ENCODE measurements at regions not wholly inside any gene's neighbourhood (a gene's known extent, or its start where the extent isn't known, plus 50 kb on each side); places are given as distances from the start of the nearest gene placed in this dataset.
A peak's percentile ranks its signal among the peaks of the same experiment; 100 is the strongest.
"Not testable (repeated sequence)": the region's sequence is repeated elsewhere in the genome, so short reads cannot be mapped to it uniquely, and the experiment has no call there.

DNA sequence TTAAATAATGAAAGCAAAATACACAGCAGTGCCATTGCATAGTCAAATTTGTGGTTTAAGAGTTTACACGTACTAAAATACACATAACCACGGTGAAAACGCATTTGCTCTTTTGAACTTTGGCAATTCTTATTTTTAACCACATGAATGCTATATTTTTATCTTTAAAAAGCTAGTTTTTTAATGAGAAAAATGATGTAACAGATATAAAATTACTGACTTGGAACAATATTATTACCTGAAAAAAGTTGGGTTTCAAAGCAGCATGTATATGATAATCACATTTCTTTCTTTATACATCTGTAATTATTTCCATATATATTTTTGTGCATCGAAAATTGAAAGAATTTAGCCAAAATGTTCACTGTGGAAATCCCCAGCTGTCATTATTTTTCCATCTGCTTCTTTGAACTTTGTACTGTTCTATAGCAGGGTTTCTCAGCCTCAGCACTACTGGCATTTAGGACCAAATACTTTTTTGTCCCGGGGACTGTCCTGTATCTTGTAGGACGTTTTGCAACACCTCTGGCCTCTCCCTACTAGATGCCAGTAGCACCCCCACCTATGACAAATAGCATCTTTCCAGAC lies 75.9 kb upstream of the CAB39 start:
- ATAC-seq (no peak), DNase-seq (no peak)
- intact Hi-C loops (cut with DNase I): no loop called here

DNA sequence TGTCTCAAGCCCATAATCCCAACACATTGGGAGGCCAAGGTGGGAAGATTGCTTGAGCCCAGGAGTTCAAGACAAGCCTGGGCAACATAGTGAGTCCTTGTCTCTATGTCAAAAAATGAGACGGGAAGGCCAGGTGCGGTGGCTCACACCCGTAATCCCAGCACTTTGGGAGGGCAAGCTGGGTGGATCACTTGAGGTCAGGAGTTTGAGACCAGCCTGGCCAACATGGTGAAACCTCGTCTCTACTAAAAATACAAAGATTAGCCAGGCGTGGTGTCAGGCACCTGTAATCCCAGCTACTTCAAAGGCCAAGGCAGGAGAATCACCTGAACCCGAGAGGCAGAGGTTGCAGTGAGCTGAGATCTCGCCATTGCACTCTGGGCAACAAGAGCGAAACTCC lies 75.2 kb upstream of the CAB39 start:
- intact Hi-C loops (cut with DNase I); DNase-seq; ATAC-seq: not testable (repeated sequence)

DNA sequence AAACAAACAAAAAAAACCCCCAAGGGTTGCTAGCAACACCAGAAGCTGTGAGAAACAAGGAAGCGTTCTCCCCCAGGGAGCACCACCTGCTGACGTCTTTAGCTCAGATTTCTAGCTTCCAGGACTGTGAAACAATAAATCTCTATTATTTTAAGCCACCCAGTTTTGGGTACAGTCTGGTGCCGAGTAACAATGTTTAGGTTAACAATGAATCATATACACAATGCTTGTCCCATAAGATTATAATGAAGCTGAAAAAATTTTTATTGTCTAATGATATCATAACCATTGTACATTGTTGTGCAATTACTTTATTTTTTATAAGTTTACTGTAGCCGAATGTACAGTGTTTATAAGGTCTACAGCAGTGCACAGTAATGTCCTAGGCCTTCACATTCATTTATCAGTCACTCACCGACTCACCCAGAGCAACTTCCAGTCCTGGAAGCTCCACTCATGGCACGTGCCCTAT lies 72.1 kb upstream of the CAB39 start:
- ATAC-seq: no peak
- no peak for DNase-seq
- intact Hi-C loops (cut with DNase I): no loop called here

DNA sequence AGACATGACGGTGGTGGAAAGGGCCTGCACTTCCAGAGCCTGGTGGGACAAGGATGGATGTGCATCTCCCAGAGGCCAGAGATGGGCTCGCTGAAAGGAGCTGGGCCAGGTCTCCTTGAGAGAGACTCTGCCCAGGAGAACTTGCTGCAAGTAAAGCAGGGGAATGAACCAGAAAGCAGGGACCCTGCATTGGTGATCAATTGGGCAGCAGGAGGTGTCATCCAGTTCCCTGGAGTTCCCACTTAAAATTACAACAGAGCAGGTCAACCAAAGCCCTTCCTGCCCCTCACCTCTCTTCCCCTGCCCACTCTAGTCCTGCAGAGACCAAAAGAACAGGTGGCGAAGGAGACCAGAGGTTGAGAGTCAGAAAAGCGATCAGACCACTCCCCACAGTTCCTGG lies 69.7 kb upstream of the CAB39 start:
- intact Hi-C loops (cut with DNase I): no loop called here
- DNase-seq (no peak), ATAC-seq (no peak)

DNA sequence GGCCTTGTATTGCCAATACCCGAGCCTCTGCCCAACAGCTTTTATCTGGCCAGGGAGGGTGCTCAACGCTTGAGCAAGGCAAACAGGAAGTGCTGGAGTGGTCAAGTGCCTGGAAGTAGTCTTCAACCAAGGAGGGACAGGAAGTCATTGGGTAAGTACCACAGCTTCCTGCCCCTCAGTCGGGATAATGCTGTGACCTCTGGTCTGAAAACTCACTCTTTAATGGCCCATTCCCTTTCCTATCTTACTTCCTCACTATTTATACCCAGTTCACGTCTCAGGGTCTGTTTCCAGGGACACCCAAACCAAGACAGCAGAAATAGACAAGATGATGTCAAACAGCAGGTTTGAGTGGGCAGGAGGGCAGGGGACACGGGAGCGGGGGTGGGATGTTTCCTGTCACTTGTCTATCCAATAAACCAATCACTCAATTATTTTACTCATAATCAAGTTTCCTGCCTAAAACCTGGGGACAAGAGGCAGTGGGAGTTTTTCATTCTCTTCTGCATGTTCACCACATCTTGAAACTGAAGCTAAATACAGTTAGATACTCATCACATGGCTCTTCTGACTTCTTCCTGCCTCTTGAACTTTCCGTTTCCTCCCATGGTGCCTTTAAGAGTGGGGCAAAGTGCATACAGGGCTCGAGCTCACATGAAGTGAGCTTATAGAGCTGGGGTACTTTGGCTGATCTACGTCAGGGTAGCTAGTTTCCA lies 68.9 kb upstream of the CAB39 start:
- intact Hi-C loops (cut with DNase I): no loop called here
- ATAC-seq (peak; percentile 55 to 77), DNase-seq (peak; percentile 38)

DNA sequence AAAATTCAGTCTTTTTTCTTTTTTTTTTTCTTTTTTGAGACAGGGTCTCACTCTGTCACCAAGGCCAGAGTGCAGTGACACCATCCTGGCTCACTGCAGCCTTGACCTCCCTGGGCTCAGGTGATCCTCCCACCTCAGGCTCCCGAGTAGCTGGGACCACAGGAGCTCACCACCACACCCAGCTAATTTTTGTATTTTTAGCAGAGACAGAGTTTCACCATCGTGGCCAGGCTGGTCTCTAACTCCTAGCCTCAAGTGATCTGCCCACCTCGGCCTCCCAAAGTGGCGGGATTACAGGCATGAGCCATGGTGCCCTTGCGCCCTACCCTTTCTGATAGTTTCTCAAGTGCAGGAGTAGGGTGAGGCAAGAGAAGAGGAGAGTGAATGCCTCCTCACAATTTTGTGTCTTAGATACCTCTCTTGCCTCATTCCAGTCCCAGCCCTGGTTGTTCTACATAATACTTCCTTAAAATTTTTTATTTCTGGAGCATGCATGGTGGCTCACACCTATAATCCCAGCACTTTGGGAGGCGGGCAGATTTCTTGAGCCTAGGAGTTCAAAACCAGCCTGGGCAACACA lies 68.2 kb upstream of the CAB39 start:
- no peak for DNase-seq
- intact Hi-C loops (cut with DNase I): no loop called here
- ATAC-seq: no peak

DNA sequence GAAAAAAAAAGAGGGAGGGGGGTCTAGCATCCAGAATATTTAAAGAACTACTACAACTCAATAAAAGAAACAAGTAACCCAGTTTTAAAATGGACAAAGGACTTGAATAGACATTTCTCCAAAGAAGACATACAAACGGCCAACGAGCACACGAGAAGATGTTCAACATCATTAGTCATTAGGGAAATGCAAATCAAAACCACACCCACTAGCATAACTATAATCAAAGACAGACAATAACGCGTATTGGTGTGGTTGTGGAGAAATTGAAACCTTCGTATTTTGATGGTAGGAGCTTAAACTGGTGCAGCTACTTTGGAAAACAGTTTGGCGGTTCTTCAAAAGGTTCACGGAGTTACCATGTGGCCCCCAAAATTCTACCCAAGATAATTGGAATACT lies 64.3 kb upstream of the CAB39 start:
- ATAC-seq: no peak
- intact Hi-C loops (cut with DNase I): no loop called here
- DNase-seq: no peak

DNA sequence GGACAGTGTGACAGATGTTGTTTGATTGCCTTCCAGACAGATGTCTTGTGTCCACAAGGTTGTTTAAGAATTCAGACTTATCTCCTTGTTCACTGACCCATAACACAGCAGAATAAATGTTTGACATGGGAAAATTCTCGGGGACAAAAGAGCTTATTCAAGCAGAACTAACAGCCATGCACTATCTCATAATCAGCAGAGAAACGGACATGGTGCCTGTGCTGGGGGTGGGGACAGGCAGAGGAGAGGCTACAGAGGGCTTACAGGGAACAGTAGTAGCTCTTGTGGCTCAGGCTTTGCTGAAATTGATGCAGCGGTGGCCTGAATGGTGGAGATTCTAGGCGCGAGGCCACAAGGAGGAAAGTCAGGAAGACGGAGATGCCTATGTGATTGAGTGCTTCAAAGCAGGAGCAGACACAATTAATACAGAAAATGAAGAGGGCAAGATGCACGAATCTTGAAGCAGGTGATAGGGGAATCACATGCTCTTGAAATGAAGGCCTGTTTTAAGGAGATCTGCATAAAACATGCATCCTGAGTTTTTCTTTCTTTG lies 62.0 kb upstream of the CAB39 start:
- ATAC-seq (no peak), DNase-seq (no peak)

DNA sequence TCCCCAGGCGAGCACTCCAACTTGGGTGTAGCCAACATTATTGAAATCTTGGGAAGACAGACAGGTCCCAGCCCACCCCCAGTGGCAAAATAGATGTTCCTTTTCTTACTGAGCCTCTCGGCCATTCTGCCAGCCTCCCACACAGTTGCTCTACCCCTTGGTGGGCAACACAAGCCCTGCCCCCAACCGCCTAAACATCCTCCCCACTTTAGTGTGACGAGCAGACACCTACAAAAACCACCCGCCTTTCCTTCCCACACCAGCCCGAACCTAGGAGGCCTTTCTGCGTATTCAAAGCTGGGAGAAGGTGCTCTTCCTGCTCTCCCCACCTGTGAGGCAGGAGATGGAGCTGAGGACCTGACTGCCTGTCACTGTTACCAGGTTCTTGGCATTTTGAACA lies 58.6 kb upstream of the CAB39 start:
- DNase-seq (no peak), ATAC-seq (no peak)
- intact Hi-C loops (cut with DNase I): no loop called here

More for the DNA sequence above, 62.0 kb upstream of the CAB39 start:
- intact Hi-C loops (cut with DNase I): no loop called here

DNA sequence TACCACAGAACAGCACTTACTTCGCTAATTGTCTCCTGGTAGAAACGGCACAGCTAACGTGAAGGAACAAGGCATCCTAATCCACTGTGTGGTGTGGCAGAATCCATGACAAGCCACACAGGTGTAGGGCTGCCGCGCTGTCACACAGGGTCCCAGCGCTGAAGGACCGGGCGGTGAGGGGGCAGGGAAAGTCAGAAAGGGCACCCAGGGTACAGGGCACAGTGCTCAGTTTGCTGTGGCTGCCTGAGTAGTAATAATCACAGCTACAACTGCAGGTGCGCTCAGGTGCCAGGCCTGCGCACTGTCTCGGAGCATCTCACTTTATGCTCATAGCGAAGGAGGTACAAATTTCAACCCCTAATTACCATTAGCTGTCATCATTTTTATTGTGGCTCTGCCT lies 55.2 kb upstream of the CAB39 start:
- no peak for ATAC-seq
- no peak for DNase-seq
- intact Hi-C loops (cut with DNase I): no loop called here

DNA sequence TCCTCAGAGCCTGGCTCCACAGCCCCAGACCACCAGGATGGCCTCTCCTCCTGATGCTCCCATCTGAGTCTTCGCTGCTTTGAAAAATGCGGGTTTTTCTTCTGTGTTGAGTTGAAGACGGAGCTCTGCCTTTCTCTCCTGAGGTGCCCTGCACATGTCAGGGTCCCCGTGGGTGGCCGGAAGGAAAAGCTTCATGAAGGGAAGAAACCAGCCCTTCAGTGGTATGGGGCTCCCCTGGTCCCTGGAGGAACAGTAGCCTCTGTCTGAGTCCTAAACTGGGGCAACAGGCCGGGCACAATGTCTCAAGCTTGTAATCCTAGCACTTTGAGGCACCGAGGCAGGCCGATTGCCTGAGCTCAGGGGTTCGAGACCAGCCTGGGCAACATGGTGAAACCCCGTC lies 54.7 kb upstream of the CAB39 start:
- intact Hi-C loops (cut with DNase I): no loop called here
- no peak for ATAC-seq
- DNase-seq: no peak

DNA sequence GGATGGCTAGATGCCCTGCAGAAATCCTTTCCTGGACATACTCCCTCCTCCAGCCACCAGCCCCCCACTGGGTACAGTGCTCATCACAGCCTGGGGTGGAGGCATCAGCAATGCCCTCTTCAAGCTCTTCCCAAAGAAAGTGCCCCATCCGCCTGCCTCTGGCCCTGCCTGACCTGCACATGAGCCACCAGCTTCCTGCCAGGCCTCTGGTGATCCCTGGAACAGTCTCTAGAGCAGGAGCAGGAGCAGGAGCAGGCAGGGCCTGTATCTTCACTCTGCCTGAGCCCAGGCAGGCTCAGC lies 54.1 kb upstream of the CAB39 start:
- intact Hi-C loops (cut with DNase I): no loop called here
- ATAC-seq (no peak), DNase-seq (no peak)

DNA sequence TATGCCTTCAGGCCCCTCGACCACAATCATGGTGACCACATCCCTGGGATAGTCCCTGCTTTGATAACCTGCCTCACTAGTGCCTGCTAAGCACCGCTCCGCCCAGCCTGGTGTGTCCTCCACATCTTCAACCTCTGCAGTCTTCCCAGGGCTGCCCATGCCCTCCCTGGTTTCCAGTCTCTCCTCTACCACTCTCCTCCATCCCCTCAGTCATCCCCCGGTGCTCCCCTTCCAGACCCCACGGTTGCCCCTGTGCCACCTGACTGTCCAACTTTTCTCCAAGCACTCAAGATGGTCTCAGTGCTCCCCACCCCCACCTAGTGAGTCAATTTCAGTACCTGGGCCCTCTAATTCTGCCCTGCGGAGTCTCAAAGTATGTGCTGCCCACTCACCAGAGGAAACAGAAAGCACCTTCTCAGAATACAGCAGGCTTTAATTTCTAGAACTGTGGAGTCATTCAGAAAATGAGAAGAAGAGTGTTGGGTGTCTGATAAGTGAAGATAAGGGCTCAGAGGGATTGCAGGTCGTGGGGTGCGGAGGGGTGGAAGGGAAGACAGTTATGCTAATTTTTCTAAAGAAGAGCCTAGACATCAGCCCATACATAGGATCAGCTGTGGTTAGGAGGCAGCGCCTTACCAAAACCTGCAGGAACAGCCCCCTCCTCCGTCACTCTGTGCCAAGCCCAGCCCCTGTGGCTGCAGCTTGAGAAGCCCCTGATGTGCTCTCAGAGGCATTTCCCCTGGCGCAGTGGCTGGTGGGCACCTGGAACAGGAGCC lies 53.6 kb upstream of the CAB39 start:
- intact Hi-C loops (cut with DNase I): no loop called here
- DNase-seq (no peak), ATAC-seq (no peak)

DNA sequence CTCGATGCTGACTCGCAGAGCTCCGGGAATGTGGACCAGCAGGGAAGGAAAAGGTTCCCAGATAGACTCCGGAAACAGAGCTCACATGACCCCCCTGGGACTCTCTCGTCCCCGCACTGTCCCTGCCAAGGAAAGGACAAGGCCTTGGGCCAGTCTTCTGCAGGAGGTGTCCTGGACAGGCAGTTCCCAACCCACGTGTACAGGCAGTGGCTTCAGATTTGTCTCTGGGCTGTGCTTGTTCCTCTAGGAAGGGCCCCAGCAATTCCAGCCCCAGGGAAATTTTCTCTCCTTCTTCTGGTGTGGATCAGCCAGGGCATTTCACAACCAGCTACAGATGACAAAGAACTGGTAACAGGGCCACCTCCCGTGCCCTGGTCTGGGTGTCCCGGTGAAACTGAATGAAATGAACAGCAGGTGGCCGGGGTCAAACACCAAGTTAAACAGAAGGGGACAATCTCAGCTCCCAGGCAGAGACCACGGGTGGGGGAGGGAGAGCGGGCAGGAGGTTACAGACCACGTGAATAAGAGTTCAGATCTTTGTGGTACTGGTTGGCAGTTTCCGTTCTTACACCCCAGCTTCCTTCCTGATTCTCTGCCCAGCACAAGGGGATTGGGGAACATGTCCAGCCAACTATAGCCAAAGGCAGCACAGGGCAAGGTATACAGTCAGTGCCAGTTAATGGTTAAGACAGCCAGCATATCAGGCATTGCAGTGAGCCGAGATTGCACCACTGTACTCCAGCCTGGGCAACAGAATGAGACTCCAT lies 52.2 kb upstream of the CAB39 start:
- ATAC-seq (peak; percentile 47 to 68), DNase-seq (peak; percentile 41)
- intact Hi-C loops (cut with DNase I): loop anchor here in 1 of 2 donors (5.0 kb wide), 1 partner anchor 352 kb away; no protein-coding TSS in a partner anchor

DNA sequence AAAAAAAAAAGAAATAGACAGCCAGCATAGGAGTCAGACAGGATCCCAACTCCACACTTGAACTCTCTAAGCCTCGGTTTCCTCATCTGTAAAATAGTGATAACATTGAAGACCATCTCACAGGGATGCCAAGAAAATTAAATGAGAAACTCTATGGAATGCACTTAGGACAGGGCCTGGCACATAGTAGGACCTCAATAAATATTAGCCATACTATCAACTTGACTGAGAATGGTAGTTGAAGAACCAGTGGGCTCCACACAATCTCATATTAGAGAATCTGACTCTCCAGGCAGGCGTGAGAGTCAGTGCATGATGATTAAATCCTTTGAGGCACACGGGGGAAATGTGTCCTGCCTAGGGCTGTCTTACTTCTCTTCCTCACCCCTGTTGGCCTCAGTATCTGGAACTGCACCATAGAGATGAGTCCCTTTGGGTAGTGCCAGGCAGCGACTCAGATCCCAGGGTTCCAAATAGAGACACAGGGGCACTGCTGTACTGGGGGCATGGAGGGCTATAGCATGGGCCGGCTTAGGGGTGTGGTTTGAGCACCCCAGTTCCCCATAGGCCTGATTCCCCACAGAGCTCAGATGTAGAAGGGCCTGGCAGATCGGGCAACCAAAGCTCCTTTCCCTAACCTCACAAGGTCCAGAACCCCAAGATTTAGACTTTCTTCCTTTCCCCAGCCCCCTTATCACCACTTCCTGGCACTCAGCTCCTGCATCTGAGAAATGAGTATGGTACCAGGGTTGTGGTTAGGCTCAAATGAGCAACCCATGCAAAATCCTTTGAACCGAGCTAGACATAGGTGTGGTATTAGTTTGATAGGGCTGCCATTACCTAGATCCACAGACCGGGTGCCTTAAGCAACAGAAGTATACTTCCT lies 51.3 kb upstream of the CAB39 start:
- DNase-seq (no peak), ATAC-seq (no peak)
- intact Hi-C loops (cut with DNase I): loop anchor here in 1 of 2 donors (5.0 kb wide), 1 partner anchor 351 kb away; no protein-coding TSS in a partner anchor
